CMK (cell line): ENCODE measurements at regions not wholly inside any gene's neighbourhood (a gene's known extent, or its start where the extent isn't known, plus 50 kb on each side); places are given as distances from the start of the nearest gene placed in this dataset.

ENCODE experiments used
- DNase-seq: peaks from one replicate; pipeline ENCODE4 v3.0.0-alpha.2; 2010; ENCODE audit warnings: low read depth

- DNase-seq = no peak
Measured at GRCh38 chr4:188552741-188553275, 413.6 kb downstream of the TRIML1 start.

- no peak for DNase-seq
Measured at GRCh38 chr4:188554413-188554812, 415.2 kb downstream of the TRIML1 start.

GRCh38 chr4:188573104-188573503 is 433.9 kb downstream of the TRIML1 start:
- DNase-seq = no peak

- no peak for DNase-seq
Measured at GRCh38 chr4:188578657-188579056, 439.4 kb downstream of the TRIML1 start.

- DNase-seq = no peak
Measured at GRCh38 chr4:188596021-188596420, 456.8 kb downstream of the TRIML1 start.

- no peak for DNase-seq
Measured at GRCh38 chr4:188603646-188604045, 464.4 kb downstream of the TRIML1 start.

- DNase-seq = no peak
Measured at GRCh38 chr4:188606635-188607034, 467.4 kb downstream of the TRIML1 start.

GRCh38 chr4:188611143-188611542 is 471.9 kb downstream of the TRIML1 start:
- DNase-seq = no peak

- no peak for DNase-seq
Measured at GRCh38 chr4:188612659-188613058, 473.4 kb downstream of the TRIML1 start.

- DNase-seq = no peak
Measured at GRCh38 chr4:188613976-188614375, 474.7 kb downstream of the TRIML1 start.

GRCh38 chr4:188619456-188620149 is 480.4 kb downstream of the TRIML1 start:
- no peak for DNase-seq

- DNase-seq = no peak
Measured at GRCh38 chr4:188620608-188621007, 481.4 kb downstream of the TRIML1 start.

- no peak for DNase-seq
Measured at GRCh38 chr4:188623314-188623854, 484.1 kb downstream of the TRIML1 start.

- no peak for DNase-seq
Measured at GRCh38 chr4:188624370-188624769, 485.1 kb downstream of the TRIML1 start.

GRCh38 chr4:188627892-188628291 is 488.7 kb downstream of the TRIML1 start:
- DNase-seq = no peak

- DNase-seq = no peak
Measured at GRCh38 chr4:188639479-188640100, 500.3 kb downstream of the TRIML1 start.

GRCh38 chr4:188647820-188648370 is 508.7 kb downstream of the TRIML1 start:
- DNase-seq = no peak

GRCh38 chr4:188649635-188650034 is 510.4 kb downstream of the TRIML1 start:
- no peak for DNase-seq

- DNase-seq = no peak
Measured at GRCh38 chr4:188650516-188650915, 511.3 kb downstream of the TRIML1 start.

GRCh38 chr4:188657365-188657764 is 518.1 kb downstream of the TRIML1 start:
- no peak for DNase-seq

GRCh38 chr4:188658958-188659522 is 519.8 kb downstream of the TRIML1 start:
- no peak for DNase-seq

GRCh38 chr4:188660796-188661195 is 521.6 kb downstream of the TRIML1 start:
- no peak for DNase-seq

- no peak for DNase-seq
Measured at GRCh38 chr4:188661502-188661901, 522.3 kb downstream of the TRIML1 start.
